ENCODE measurements at regions not wholly inside any gene's neighbourhood (a gene's known extent, or its start where the extent isn't known, plus 50 kb on each side); places are given as distances from the start of the nearest gene placed in this dataset.

- Histone ChIP-seq H3K27me3 (ENCODE audit: control insufficient read depth, insufficient read depth, low read length) (no peaks in the 10 kb centered on the region), H3K9me3 (ENCODE audit: control insufficient read depth, insufficient read depth, low read length) (no peaks in the 10 kb centered on the region), H3K9ac (ENCODE audit: low read depth, low read length) (no peak overlapping the region), H3K36me3 (ENCODE audit: control insufficient read depth, insufficient read depth, low read length) (no peaks in the 10 kb centered on the region), H3K4me1 (ENCODE audit: control insufficient read depth, insufficient read depth, low read length) (no peaks in the 10 kb centered on the region), H3K4me3 (ENCODE audit: low read depth, low read length) (no peak overlapping the region)
Observed at GRCh38 chr7:96638669-96639068, 71.0 kb downstream of the SEM1 start.

- Histone ChIP-seq H3K27me3 (ENCODE audit: control insufficient read depth, insufficient read depth, low read length) (no peaks in the 10 kb centered on the region), H3K4me1 (ENCODE audit: control insufficient read depth, insufficient read depth, low read length) (no peaks in the 10 kb centered on the region), H3K9ac (ENCODE audit: low read depth, low read length) (no peak overlapping the region), H3K36me3 (ENCODE audit: control insufficient read depth, insufficient read depth, low read length) (no peaks in the 10 kb centered on the region), H3K9me3 (ENCODE audit: control insufficient read depth, insufficient read depth, low read length) (no peaks in the 10 kb centered on the region), H3K4me3 (ENCODE audit: low read depth, low read length) (no peak overlapping the region)
Observed at GRCh38 chr7:96637522-96637921, 72.1 kb downstream of the SEM1 start.

GRCh38 chr7:96636979-96637378 is 72.7 kb downstream of the SEM1 start:
- no peak overlapping the region for H3K4me3 ChIP-seq (ENCODE audit: low read depth, low read length)
- no peaks in the 10 kb centered on the region for H3K9me3 ChIP-seq (ENCODE audit: control insufficient read depth, insufficient read depth, low read length)
- H3K4me1 ChIP-seq (ENCODE audit: control insufficient read depth, insufficient read depth, low read length): no peaks in the 10 kb centered on the region
- no peaks in the 10 kb centered on the region for H3K27me3 ChIP-seq (ENCODE audit: control insufficient read depth, insufficient read depth, low read length)
- no peak overlapping the region for H3K9ac ChIP-seq (ENCODE audit: low read depth, low read length)
- H3K36me3 ChIP-seq (ENCODE audit: control insufficient read depth, insufficient read depth, low read length): no peaks in the 10 kb centered on the region

GRCh38 chr7:96636342-96636860 is 73.2 kb downstream of the SEM1 start:
- Histone ChIP-seq H3K4me1 (ENCODE audit: control insufficient read depth, insufficient read depth, low read length) (no peaks in the 10 kb centered on the region), H3K4me3 (ENCODE audit: low read depth, low read length) (no peak overlapping the region), H3K9me3 (ENCODE audit: control insufficient read depth, insufficient read depth, low read length) (no peaks in the 10 kb centered on the region), H3K27me3 (ENCODE audit: control insufficient read depth, insufficient read depth, low read length) (no peaks in the 10 kb centered on the region), H3K36me3 (ENCODE audit: control insufficient read depth, insufficient read depth, low read length) (no peaks in the 10 kb centered on the region), H3K9ac (ENCODE audit: low read depth, low read length) (no peak overlapping the region)

GRCh38 chr7:96629884-96630283 is 79.8 kb downstream of the SEM1 start:
- Histone ChIP-seq H3K36me3 (ENCODE audit: control insufficient read depth, insufficient read depth, low read length) (no peaks in the 10 kb centered on the region), H3K4me1 (ENCODE audit: control insufficient read depth, insufficient read depth, low read length) (peaks cover under 1% of the 10 kb centered on the region), H3K27me3 (ENCODE audit: control insufficient read depth, insufficient read depth, low read length) (no peaks in the 10 kb centered on the region), H3K4me3 (ENCODE audit: low read depth, low read length) (no peak overlapping the region), H3K9me3 (ENCODE audit: control insufficient read depth, insufficient read depth, low read length) (no peaks in the 10 kb centered on the region), H3K9ac (ENCODE audit: low read depth, low read length) (no peak overlapping the region)

- no peaks in the 10 kb centered on the region for H3K27me3 ChIP-seq (ENCODE audit: control insufficient read depth, insufficient read depth, low read length)
- H3K4me1 ChIP-seq (ENCODE audit: control insufficient read depth, insufficient read depth, low read length): peaks cover 3% of the 10 kb centered on the region
- no peaks in the 10 kb centered on the region for H3K9me3 ChIP-seq (ENCODE audit: control insufficient read depth, insufficient read depth, low read length)
- H3K9ac ChIP-seq (ENCODE audit: low read depth, low read length): no peak overlapping the region
- no peaks in the 10 kb centered on the region for H3K36me3 ChIP-seq (ENCODE audit: control insufficient read depth, insufficient read depth, low read length)
- no peak overlapping the region for H3K4me3 ChIP-seq (ENCODE audit: low read depth, low read length)
Observed at GRCh38 chr7:96624954-96625353, 84.7 kb downstream of the SEM1 start.

GRCh38 chr7:96621932-96622331 is 87.7 kb downstream of the SEM1 start:
- H3K9me3 ChIP-seq (ENCODE audit: control insufficient read depth, insufficient read depth, low read length): no peaks in the 10 kb centered on the region
- no peaks in the 10 kb centered on the region for H3K27me3 ChIP-seq (ENCODE audit: control insufficient read depth, insufficient read depth, low read length)
- no peak overlapping the region for H3K4me3 ChIP-seq (ENCODE audit: low read depth, low read length)
- no peaks in the 10 kb centered on the region for H3K36me3 ChIP-seq (ENCODE audit: control insufficient read depth, insufficient read depth, low read length)
- H3K9ac ChIP-seq (ENCODE audit: low read depth, low read length): no peak overlapping the region
- peaks cover 3% of the 10 kb centered on the region for H3K4me1 ChIP-seq (ENCODE audit: control insufficient read depth, insufficient read depth, low read length)

- Histone ChIP-seq H3K27me3 (ENCODE audit: control insufficient read depth, insufficient read depth, low read length) (no peaks in the 10 kb centered on the region), H3K36me3 (ENCODE audit: control insufficient read depth, insufficient read depth, low read length) (no peaks in the 10 kb centered on the region), H3K9ac (ENCODE audit: low read depth, low read length) (no peak overlapping the region), H3K4me1 (ENCODE audit: control insufficient read depth, insufficient read depth, low read length) (no peaks in the 10 kb centered on the region), H3K9me3 (ENCODE audit: control insufficient read depth, insufficient read depth, low read length) (no peaks in the 10 kb centered on the region), H3K4me3 (ENCODE audit: low read depth, low read length) (no peak overlapping the region)
Observed at GRCh38 chr7:96614154-96614867, 95.3 kb downstream of the SEM1 start.

GRCh38 chr7:96612034-96612433 is 97.6 kb downstream of the SEM1 start:
- no peaks in the 10 kb centered on the region for H3K27me3 ChIP-seq (ENCODE audit: control insufficient read depth, insufficient read depth, low read length)
- no peaks in the 10 kb centered on the region for H3K9me3 ChIP-seq (ENCODE audit: control insufficient read depth, insufficient read depth, low read length)
- H3K4me3 ChIP-seq (ENCODE audit: low read depth, low read length): no peak overlapping the region
- no peak overlapping the region for H3K9ac ChIP-seq (ENCODE audit: low read depth, low read length)
- no peaks in the 10 kb centered on the region for H3K4me1 ChIP-seq (ENCODE audit: control insufficient read depth, insufficient read depth, low read length)
- H3K36me3 ChIP-seq (ENCODE audit: control insufficient read depth, insufficient read depth, low read length): no peaks in the 10 kb centered on the region

GRCh38 chr7:96605045-96605716 is 104.5 kb downstream of the SEM1 start:
- H3K9me3 ChIP-seq (ENCODE audit: control insufficient read depth, insufficient read depth, low read length): no peaks in the 10 kb centered on the region
- H3K36me3 ChIP-seq (ENCODE audit: control insufficient read depth, insufficient read depth, low read length): no peaks in the 10 kb centered on the region
- no peaks in the 10 kb centered on the region for H3K27me3 ChIP-seq (ENCODE audit: control insufficient read depth, insufficient read depth, low read length)
- H3K9ac ChIP-seq (ENCODE audit: low read depth, low read length): no peak overlapping the region
- H3K4me3 ChIP-seq (ENCODE audit: low read depth, low read length): no peak overlapping the region
- no peaks in the 10 kb centered on the region for H3K4me1 ChIP-seq (ENCODE audit: control insufficient read depth, insufficient read depth, low read length)

GRCh38 chr7:96599288-96599936 is 110.2 kb downstream of the SEM1 start:
- no peaks in the 10 kb centered on the region for H3K27me3 ChIP-seq (ENCODE audit: control insufficient read depth, insufficient read depth, low read length)
- no peaks in the 10 kb centered on the region for H3K36me3 ChIP-seq (ENCODE audit: control insufficient read depth, insufficient read depth, low read length)
- H3K4me1 ChIP-seq (ENCODE audit: control insufficient read depth, insufficient read depth, low read length): peaks cover 8% of the 10 kb centered on the region
- no peaks in the 10 kb centered on the region for H3K9me3 ChIP-seq (ENCODE audit: control insufficient read depth, insufficient read depth, low read length)
- H3K9ac ChIP-seq (ENCODE audit: low read depth, low read length): no peak overlapping the region
- H3K4me3 ChIP-seq (ENCODE audit: low read depth, low read length): no peak overlapping the region

- no peak overlapping the region for H3K9ac ChIP-seq (ENCODE audit: low read depth, low read length)
- H3K4me3 ChIP-seq (ENCODE audit: low read depth, low read length): no peak overlapping the region
- no peaks in the 10 kb centered on the region for H3K9me3 ChIP-seq (ENCODE audit: control insufficient read depth, insufficient read depth, low read length)
- H3K27me3 ChIP-seq (ENCODE audit: control insufficient read depth, insufficient read depth, low read length): no peaks in the 10 kb centered on the region
- H3K36me3 ChIP-seq (ENCODE audit: control insufficient read depth, insufficient read depth, low read length): no peaks in the 10 kb centered on the region
- peaks cover 12% of the 10 kb centered on the region for H3K4me1 ChIP-seq (ENCODE audit: control insufficient read depth, insufficient read depth, low read length)
Observed at GRCh38 chr7:96598421-96598820, 111.2 kb downstream of the SEM1 start.

Measured in iPS-15b (cell line).